Fibroblast of skin of abdomen (primary cell): ENCODE measurements at regions not wholly inside any gene's neighbourhood (a gene's known extent, or its start where the extent isn't known, plus 50 kb on each side); places are given as distances from the start of the nearest gene placed in this dataset.

Experiments used
- DNase-seq: peaks from one replicate; pipeline ENCODE4 v3.0.0-alpha.2; 2013

GRCh38 chr3:30269751-30270445 is 336.5 kb upstream of the TGFBR2 start:
- no peak for DNase-seq

GRCh38 chr3:30271781-30272180 is 334.6 kb upstream of the TGFBR2 start:
- DNase-seq = no peak

GRCh38 chr3:30273304-30274072 is 332.9 kb upstream of the TGFBR2 start:
- DNase-seq = peak; percentile 46

- DNase-seq = no peak
Observed at GRCh38 chr3:30277494-30277893, 328.9 kb upstream of the TGFBR2 start.

DNA sequence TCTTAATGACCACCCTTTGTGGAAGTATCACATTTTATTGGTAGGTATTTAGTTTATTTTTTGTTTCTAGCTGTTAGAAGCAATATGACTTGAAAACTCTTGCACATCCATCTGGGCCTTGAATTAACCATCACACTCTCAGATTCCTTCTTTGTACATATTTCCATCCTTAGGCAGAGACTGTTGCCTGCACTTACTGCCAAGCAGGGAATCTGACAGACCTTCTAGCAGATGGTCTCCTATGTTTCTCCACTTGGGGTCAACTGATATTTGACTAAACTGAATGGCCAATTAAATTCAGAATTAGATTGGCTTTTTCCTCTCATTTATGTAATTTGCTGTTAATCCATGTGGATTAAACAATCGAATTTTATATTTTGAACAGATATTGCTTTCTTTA is 324.9 kb upstream of the TGFBR2 start:
- peak; percentile 29 for DNase-seq

DNA sequence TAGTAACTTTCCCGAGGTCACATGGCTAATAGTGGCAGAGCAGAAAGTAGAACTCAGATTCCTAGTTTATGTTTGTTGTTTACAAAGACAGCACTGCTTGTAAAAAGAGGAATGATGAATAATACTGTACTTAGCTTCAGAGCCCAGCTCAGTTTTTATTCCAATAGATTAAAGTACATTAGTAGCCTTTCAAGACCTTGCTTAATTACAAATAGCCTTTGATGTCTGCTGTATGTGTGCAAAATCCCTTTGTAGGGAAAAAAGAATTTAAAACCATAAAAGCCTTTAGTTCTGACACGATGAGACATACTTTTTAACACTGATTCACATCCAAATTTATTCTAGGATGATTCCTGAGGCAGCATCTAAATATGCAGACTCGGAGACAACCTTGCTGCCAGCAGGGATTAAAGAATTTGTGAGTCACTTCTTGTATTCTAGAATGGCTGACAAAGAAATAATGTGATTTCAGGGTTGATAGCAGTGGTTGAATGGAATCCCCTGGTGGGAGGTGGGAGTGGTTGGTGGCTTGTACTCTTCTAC is 324.2 kb upstream of the TGFBR2 start:
- peak; percentile 97 for DNase-seq

DNA sequence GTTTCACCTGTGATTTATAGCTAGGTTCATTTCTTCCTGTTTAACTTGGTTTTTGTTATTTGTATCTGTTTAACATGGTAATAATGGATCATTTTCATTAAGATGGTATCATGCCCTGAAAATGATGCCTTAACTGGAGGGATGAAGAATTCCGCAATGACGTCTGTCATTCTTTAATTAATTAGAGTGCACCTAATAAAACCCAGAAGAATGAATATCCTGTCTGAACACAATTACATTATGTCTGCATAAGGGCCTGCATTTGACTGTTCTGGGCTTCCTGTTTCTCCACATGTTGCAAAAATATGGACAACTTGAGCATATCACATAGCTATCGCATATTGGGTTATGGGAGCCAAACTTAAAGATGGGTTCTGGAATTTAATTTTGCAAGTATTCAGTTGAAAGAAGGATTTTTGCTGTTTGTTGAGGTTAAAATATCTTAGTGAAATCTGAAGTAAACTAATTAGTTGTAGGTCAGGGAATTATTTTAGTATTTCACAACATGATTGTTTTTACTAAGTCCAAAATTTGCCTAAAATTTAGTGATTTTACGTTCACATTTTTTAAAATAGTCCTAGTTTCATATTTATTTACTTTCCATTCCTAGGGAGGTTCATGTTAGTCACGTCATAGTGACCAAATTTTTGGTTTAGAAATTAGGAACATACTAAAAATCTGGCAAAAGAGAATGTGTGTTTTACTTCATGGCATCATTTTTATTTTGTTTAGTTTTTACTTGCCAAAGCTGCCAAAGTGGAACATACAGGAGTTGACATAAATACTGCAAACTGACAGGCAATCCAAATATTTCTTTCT is 321.0 kb upstream of the TGFBR2 start:
- DNase-seq = peak; percentile 50

GRCh38 chr3:30286007-30286669 is 320.3 kb upstream of the TGFBR2 start:
- DNase-seq = peak; percentile 92

DNA sequence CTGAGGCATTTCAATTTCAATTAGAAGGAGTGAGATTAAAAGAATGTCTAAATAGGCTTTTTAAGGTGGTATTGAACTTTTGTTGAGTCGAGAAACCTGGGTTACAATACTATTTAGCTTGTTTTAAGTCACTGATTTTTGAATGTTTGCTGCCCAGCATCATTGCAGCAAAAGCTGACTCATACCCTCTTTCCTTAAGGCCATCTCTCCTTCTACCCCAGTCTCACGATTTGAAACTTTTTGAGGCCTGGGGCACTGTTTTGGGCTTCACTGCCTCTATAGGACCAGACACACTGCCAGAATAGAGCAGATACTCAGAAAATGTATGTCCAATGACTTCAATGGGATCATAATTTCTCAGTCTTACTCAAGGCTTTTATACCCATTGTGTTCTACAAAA is 319.6 kb upstream of the TGFBR2 start:
- no peak for DNase-seq

GRCh38 chr3:30288830-30289229 is 317.6 kb upstream of the TGFBR2 start:
- DNase-seq = no peak

DNA sequence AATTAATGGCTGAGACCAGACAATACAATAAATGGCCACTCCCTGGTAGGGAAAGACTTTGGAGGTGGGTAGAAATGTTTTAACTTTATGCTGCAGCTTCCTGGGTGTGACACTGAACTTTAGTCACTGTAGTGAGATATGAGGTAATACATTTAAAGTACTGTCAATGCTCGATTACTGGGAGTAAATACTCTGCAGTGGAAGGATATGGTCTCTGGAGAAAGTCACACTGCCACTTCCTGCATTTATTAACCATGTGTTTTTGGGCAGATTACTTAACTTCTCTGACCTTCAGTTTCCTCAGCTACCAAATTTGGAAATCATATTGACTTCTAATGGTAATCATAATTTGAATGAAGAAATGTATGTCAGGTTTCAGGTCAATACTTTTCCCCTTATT is 317.1 kb upstream of the TGFBR2 start:
- DNase-seq = no peak

DNA sequence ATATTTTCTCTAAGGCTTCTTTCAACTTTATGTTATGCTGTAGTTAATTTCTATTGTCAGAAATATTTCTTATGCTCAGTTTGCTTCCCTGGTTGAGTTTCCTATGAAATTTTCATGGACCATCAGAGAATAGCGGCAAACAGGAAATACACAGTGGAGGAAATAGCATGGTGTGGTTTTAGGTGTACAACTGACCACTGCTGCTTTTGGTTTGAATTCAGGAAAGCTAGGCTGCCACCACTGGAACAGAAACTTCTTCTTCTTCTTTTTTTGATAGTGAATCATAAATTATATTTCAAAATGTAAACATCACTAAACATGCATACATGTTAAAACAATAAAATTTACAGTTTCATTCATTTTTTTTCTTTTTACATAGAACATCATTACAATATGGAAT is 316.6 kb upstream of the TGFBR2 start:
- DNase-seq = no peak

GRCh38 chr3:30290479-30290878 is 315.9 kb upstream of the TGFBR2 start:
- DNase-seq = no peak

- peak; percentile 80 for DNase-seq
Observed at GRCh38 chr3:30292192-30292893, 314.1 kb upstream of the TGFBR2 start.

DNA sequence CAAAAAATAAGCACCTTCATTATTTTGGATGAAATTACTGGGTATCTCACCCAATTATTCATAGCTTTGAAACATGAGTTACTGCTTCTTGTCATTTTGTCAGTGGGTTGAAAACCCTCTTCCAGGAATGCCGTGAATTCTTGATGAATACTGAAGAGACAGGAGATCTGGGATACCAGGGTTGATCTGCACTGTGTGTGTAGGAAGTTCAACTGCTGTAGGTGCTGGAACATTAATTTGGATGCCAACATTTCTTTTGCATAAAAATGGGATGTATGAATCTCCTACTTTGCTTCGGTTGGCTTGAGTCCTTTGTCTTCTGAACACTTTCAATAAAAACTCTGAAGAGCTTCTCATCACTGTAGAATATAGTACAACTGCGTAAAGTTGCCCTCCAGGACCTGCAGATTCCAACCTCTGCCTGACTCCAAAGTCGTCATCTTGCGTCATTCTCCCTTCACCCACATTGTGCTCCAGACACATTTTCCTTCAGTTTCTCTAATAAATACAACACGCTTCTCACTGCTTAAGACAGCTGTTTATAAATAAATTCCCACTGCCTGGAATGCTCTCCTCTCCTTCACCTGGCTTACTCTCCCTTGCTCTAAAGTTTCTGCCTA is 312.7 kb upstream of the TGFBR2 start:
- no peak for DNase-seq

DNA sequence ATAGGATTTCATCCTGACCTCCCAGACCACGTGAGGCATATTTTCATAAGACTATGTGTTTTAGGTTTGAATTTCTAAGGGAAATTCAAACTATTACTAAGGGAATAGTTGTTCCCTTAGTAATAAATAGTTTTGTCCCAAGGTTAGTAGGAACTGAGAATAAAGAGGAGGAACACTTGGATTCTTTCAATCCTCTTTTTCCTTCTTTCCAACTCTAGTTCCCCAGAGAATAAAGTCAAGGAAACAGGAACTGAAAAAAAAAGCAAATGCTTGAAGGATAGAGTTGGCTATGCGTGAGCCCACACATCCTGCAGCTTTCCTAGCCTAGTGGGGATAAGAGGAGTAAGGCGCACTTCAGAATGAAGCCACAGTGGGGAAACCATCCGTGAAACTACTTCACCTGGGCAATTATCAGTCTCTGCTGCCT is 312.1 kb upstream of the TGFBR2 start:
- DNase-seq = peak; percentile 73

DNA sequence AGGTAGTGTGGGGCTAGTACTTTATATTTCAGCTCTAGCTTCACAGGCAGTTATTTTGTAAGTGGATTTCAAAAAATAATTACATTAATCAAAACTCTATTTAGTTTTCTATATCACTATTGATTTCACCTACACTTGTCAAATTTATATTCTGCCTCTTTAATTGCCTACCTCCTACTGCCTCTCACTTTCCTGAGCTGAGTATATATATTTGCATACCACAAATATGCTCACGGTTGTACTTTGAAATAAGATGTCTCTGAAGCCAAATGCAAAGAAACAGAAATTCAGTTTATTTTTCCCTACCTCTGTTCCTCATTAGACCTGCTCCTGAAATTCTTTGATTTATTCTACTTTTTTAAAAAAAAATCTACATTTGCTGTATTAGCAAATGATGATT is 309.3 kb upstream of the TGFBR2 start:
- DNase-seq = no peak

DNA sequence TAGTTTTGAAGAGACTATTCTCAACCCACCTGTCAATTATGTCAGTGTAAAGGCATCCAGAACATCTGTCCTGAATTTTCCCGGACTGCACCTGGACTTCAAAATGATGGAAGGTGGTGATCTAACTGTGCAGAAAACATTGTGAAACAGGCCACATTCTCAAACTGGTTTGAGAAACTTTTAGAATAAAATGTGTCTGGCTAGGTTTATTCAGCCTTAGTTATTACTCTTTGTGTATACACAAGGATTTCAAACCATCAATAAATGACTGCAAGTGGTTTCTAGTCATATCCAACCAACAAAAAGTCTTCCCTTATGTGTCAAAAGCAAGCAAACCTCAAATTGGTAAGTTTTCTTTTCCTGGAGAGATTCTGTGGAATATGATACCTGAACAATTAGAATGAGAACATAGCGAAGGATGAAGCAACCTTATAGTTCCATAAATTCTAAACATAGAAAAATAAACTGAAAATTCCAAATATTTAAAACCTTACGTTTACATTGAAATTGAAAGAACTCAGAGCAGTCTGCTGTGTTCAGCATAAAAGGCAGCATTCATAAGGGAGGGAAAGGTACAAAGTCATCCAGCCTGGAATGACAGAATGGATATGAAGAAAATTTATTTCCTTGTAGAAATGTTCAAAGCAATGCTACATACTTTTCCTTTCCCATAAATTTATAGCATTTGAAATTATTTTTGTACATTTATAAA is 306.6 kb upstream of the TGFBR2 start:
- DNase-seq = peak; percentile 33

GRCh38 chr3:30300809-30301208 is 305.6 kb upstream of the TGFBR2 start:
- DNase-seq = no peak

DNA sequence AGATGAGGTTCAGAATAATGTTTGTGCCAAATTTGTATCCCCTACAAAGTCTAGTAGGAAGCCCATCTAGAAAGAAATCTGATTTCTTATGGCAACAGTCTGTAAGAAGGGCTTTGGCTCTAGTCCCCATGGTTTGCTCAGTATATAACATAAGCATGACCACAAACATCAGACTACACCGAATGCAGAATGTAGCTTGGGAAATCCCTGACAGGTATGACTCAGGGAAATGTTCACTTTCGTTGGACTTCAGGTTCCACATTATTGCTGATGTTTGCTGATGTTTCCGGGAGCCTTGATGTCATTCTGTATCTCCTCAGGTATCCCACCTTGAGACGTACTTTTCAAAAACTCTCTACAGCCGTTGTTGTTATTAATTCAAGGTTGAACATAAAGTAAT is 304.4 kb upstream of the TGFBR2 start:
- DNase-seq = no peak

DNA sequence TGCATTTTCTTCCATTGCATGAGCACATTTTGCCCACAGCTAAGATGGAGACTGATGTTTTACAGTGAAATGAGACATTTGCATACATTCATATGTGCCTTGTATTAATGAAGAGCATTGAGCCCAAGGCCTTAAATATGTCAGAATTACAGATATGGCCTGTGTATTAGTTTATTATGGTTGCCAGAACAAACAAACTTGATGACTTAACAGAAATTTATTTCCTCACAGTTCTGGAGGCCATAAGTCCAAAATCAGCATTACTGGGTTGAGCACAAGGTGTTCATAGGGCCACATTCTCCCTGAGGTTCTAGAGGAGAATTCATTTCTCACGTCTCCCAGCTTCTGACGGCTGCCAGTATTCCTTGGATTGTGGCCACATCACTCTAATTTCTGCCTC is 302.6 kb upstream of the TGFBR2 start:
- DNase-seq = no peak
